HAP-1 (cell line): ENCODE measurements at regions not wholly inside any gene's neighbourhood (a gene's known extent, or its start where the extent isn't known, plus 50 kb on each side); places are given as distances from the start of the nearest gene placed in this dataset.

Source experiments
- DNase-seq, 2 experiments: peaks; one replicate each; pipeline ENCODE4 v3.0.0-alpha.2; 2016 to 2020; ENCODE audit warnings: low spot score in 2 of 2
- H3K27me3 ChIP-seq: fragments of 250-450 bp; sonication (Bioruptor Pico); 2 replicates; pipeline ENCODE4 v1.5.1; 2020; ENCODE audit warnings: low read depth, mild to moderate bottlenecking, moderate library complexity
- H3K36me3 ChIP-seq: fragments of 250-450 bp; sonication (Bioruptor Pico); replicated peaks from 2 replicates; pipeline ENCODE4 v1.5.1; 2020; ENCODE audit warnings: mild to moderate bottlenecking
- H3K4me1 ChIP-seq: fragments of 250-450 bp; sonication (Bioruptor Pico); 2 replicates; pipeline ENCODE4 v1.5.1; 2020; ENCODE audit warnings: mild to moderate bottlenecking
- H3K4me3 ChIP-seq: fragments of 250-450 bp; sonication (Bioruptor Pico); 2 replicates; pipeline ENCODE4 v1.5.1; 2020; ENCODE audit warnings: mild to moderate bottlenecking, moderate library complexity
- H3K9me3 ChIP-seq: fragments of 250-450 bp; sonication (Bioruptor Pico); 2 replicates; pipeline ENCODE4 v1.5.1; 2020; ENCODE audit warnings: mild to moderate bottlenecking, moderate library complexity
- in situ Hi-C: fragments of 300-500 bp; cut with MboI; formaldehyde crosslinking; loops from 3 replicates; pipeline ENCODE4 v1.14.3; 2020; ENCODE audit warnings: low sequenced_read_pairs, inconsistent platforms, mixed read lengths

DNA sequence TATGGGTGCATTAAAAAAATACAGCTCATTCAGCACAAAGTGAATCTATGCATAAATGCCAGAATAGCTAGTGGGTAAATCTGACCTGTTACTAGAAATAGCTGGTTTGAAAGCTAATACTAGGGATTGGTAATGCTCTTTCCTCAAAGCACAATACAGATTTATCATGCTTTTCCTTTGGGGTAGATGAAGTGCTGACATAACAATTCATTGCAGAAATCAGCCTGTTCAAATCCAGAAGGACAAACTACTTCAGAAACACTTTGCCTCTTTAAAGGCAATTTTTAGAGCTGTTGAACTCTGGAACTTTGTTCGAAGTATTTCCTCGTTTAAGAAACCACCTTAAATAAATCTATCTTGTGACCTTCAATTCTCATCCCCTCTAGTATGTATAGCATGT is 957.9 kb downstream of the ARAP2 start:
- DNase-seq = no peak
- Histone ChIP-seq H3K9me3 (no peaks in the 10 kb centered on the region), H3K36me3 (no peaks in the 10 kb centered on the region), H3K27me3 (no peaks in the 10 kb centered on the region), H3K4me3 (no peak overlapping the region), H3K4me1 (no peaks in the 10 kb centered on the region)
- in situ Hi-C loops = no loop called here

- no peaks in the 10 kb centered on the region for H3K27me3 ChIP-seq
- DNase-seq = no peak
- no peaks in the 10 kb centered on the region for H3K36me3 ChIP-seq
- H3K9me3 ChIP-seq = no peaks in the 10 kb centered on the region
- H3K4me1 ChIP-seq = no peaks in the 10 kb centered on the region
- H3K4me3 ChIP-seq = no peak overlapping the region
- in situ Hi-C loops = no loop called here
These were observed 943.1 kb downstream of the ARAP2 start for GRCh38 chr4:35300996-35301774.

DNA sequence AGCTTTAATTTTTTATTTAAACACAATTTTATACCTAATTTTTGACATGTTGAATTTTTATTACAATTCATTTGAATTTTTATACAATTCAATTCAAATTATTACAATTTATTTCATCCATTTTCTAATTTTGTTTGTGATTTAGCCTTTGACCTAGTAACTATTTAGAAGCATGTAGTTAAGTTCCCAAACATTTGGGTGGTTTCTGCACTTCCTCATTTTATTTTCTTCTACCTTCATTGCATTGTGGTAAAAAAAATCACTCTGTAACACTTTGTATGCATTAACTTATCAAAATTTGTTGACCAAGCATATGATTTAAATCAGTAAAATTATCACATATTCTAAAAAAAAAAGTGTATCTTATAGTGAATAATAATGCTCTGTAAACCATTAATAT is 928.9 kb downstream of the ARAP2 start:
- in situ Hi-C loops = no loop called here
- no peak overlapping the region for H3K4me3 ChIP-seq
- no peaks in the 10 kb centered on the region for H3K27me3 ChIP-seq
- H3K36me3 ChIP-seq = no peaks in the 10 kb centered on the region
- H3K9me3 ChIP-seq = no peaks in the 10 kb centered on the region
- no peaks in the 10 kb centered on the region for H3K4me1 ChIP-seq
- no peak for DNase-seq

GRCh38 chr4:35325908-35326453 is 918.3 kb downstream of the ARAP2 start:
- no peak for DNase-seq
- H3K4me3 ChIP-seq = no peak overlapping the region
- no peaks in the 10 kb centered on the region for H3K9me3 ChIP-seq
- in situ Hi-C loops = no loop called here
- no peaks in the 10 kb centered on the region for H3K27me3 ChIP-seq
- no peaks in the 10 kb centered on the region for H3K36me3 ChIP-seq
- H3K4me1 ChIP-seq = no peaks in the 10 kb centered on the region

DNA sequence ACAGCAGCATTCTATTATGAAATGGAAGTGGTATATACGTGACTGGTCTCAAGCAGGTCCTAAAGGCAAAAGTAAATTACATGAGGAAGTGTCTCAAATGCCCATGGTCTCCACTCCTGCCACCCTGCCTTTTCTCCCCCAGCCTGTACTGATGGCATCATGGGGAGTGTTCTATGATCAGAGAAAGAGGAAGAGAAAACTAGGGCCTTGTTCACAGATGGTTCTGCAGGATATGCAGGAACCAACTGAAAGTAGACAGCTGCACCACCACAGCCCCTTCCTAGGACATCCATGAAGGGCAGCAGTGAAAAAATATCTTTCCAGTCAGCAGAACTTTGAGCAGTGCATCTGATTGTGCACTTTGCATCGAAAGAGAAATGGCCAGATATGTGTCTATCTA is 901.5 kb downstream of the ARAP2 start:
- Histone ChIP-seq H3K27me3 (no peaks in the 10 kb centered on the region; the same call in 1 of the 2 replicates), H3K4me3 (no peak overlapping the region), H3K36me3 (no peaks in the 10 kb centered on the region), H3K4me1 (no peaks in the 10 kb centered on the region), H3K9me3 (no peaks in the 10 kb centered on the region)
- in situ Hi-C loops = no loop called here
- DNase-seq = no peak

DNA sequence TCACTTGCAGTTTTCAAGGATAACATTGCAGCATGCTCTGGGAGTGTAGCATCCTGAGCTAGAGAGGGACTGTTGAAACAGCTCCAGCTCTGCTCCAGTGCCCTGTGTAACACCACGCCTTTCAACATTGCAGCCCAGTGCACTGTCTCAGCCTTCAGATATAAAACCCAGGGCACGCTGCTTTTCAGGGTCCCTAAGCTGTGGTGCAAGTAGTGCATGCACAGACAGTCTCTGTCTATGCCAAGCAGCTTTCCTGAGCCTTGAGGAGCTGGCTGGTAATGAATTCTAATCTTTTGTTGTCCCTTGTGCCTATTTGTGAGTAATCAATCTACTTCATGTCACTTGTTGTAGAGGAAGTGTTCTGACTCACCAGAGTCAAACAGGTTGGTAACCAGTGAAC is 897.0 kb downstream of the ARAP2 start:
- no peak for DNase-seq
- H3K36me3 ChIP-seq = no peaks in the 10 kb centered on the region
- peaks cover 3% of the 10 kb centered on the region; the same call in 1 of the 2 replicates for H3K9me3 ChIP-seq
- H3K27me3 ChIP-seq = no peaks in the 10 kb centered on the region
- in situ Hi-C loops = no loop called here
- no peak overlapping the region for H3K4me3 ChIP-seq
- no peaks in the 10 kb centered on the region for H3K4me1 ChIP-seq

DNA sequence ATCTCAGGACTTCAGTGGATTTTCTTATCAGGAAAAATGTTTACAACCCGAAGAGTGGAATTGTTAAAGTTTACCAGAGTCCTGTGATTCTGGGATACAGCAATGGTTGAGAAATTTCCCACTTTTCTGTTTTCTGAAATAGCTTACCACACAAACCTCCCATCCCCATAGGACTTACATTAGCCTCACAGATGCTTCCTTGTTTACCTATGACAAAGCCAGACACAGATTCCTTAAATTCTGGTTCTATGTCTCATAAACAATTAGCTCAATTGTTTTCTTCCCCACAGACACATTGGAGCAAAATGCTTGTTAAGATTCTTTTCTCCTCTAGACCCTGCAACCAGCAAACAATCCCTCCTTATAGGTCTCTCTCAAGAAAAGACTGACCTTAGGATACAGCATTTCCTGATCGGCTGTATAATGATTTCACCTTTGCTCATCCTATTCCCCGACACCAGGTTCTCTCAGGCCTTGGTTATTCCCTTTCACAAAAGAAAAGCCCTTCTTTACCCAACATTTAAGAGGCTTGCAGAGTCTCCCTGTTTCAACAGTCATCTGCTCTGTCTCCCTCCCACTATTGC is 886.2 kb downstream of the ARAP2 start:
- Histone ChIP-seq H3K9me3 (no peaks in the 10 kb centered on the region), H3K36me3 (no peaks in the 10 kb centered on the region), H3K4me1 (no peaks in the 10 kb centered on the region), H3K4me3 (no peak overlapping the region), H3K27me3 (no peaks in the 10 kb centered on the region)
- in situ Hi-C loops = no loop called here
- no peak for DNase-seq

DNA sequence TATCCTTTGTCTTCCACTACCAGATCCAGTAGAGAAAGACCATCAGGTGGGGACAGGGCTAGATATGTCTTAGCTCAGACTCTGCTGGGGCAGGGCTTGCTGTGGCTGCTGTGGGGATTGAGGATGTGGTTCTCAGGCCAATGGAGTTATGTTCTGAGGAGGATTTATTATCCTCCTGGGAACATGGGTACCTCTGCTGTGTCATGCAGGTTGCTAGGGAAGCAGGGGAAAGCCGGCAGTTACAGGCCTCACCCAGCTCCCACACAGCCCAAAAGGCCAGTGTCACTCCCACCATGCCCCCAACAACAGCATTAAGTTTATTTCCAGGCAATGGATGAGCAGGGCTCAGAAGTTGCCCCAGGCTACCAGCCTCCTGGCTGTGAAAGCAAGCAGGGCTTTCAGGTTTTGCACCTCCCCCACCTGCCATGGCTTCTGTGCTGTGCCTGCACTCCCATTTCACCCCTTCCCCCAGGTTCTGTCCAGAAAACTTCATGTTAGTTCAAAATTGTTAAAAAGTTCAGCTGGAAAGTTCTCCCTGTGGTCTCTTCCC is 879.9 kb downstream of the ARAP2 start:
- no peaks in the 10 kb centered on the region for H3K27me3 ChIP-seq
- peaks cover 4% of the 10 kb centered on the region for H3K9me3 ChIP-seq
- in situ Hi-C loops = no loop called here
- H3K4me1 ChIP-seq = peaks cover 6% of the 10 kb centered on the region
- no peaks in the 10 kb centered on the region for H3K36me3 ChIP-seq
- H3K4me3 ChIP-seq = no peak overlapping the region
- peak; percentile 4 to 45 for DNase-seq

GRCh38 chr4:35365186-35365585 is 879.1 kb downstream of the ARAP2 start:
- DNase-seq = peak; percentile 11 to 94
- Histone ChIP-seq H3K4me1 (peaks cover 6% of the 10 kb centered on the region), H3K9me3 (peaks cover 4% of the 10 kb centered on the region), H3K36me3 (no peaks in the 10 kb centered on the region), H3K4me3 (no peak overlapping the region), H3K27me3 (no peaks in the 10 kb centered on the region)
- in situ Hi-C loops = no loop called here

- no peak overlapping the region for H3K4me3 ChIP-seq
- no peak for DNase-seq
- H3K36me3 ChIP-seq = no peaks in the 10 kb centered on the region
- in situ Hi-C loops = no loop called here
- no peaks in the 10 kb centered on the region for H3K27me3 ChIP-seq
- H3K4me1 ChIP-seq = no peaks in the 10 kb centered on the region
- H3K9me3 ChIP-seq = no peaks in the 10 kb centered on the region
These were observed 844.4 kb downstream of the ARAP2 start for GRCh38 chr4:35399912-35400311.

DNA sequence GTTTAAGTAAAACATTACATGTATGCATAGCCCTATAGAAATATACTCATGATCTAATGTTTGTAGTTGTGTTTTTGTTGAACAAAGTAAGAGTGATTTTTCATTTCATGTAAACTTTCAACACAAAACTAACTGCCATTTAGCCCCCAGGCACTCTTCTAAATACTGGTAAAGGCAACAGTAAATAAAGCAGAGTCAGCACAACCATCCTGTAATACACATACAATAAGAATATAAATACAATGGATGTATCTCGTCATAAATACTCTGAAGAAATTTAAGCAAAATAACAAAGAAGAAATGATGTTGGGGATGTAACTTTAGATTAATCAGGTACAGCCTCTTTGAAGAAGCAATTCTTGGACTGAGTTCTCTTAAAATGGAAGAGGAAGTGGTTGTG is 821.2 kb downstream of the ARAP2 start:
- in situ Hi-C loops = no loop called here
- no peaks in the 10 kb centered on the region for H3K27me3 ChIP-seq
- no peak overlapping the region for H3K4me3 ChIP-seq
- H3K4me1 ChIP-seq = no peaks in the 10 kb centered on the region
- no peaks in the 10 kb centered on the region for H3K36me3 ChIP-seq
- no peak for DNase-seq
- H3K9me3 ChIP-seq = no peaks in the 10 kb centered on the region

DNA sequence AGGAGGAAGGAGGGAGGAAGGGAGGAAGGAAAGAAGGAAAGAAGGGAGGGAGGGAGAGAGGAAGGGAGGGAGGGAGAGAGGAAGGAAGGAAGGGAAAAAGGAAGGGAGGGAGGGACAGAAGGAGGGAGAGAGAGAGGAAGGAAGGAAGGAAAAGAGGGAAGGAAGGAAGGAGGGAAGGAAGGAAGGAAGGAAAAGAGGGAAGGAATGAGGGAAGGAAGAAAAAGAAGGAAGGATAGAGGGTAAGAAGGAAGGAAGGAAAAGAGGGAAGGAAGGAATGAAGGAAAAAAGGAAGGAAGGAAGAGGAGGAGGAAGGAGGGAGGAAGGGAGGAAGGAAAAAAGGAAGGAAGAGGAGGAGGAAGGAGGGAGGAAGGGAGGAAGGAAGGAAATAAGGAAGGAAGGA is 796.8 kb downstream of the ARAP2 start:
- Histone ChIP-seq H3K4me1 (0 out of 2 replicates have a peak, but pooled peaks cover 2% of the 10 kb centered on the region), H3K36me3 (no peaks in the 10 kb centered on the region), H3K4me3 (no peak overlapping the region), H3K9me3 (peaks cover 6% of the 10 kb centered on the region; the same call in 1 of the 2 replicates), H3K27me3 (no peaks in the 10 kb centered on the region)
- DNase-seq = no peak
- in situ Hi-C loops = no loop called here

DNA sequence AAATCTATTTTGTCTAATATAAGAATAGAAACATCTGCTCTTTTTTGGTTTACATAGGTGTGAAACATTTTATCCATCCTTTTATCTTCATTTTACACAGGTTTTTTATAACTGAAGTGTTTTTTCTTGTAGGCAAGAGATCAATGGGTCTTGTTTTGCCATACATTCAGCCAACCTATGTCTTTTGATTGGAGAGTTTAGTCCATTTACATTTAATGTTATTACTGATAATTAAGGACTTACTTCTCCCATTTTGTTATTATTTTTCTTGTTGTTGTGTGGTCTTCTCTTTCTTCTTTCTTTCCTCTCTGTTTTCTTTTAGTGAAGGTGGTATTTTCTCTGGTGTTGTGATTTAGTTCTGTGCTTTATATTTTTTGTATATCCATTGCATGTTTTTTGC is 785.3 kb downstream of the ARAP2 start:
- in situ Hi-C loops = no loop called here
- H3K36me3 ChIP-seq = no peaks in the 10 kb centered on the region
- no peaks in the 10 kb centered on the region for H3K27me3 ChIP-seq

More for the DNA sequence above, 785.3 kb downstream of the ARAP2 start:
- Histone ChIP-seq H3K4me3 (no peak overlapping the region), H3K9me3 (no peaks in the 10 kb centered on the region; the same call in 1 of the 2 replicates), H3K4me1 (no peaks in the 10 kb centered on the region)
- no peak for DNase-seq
